Astrocyte (in vitro differentiated cells and primary cell): ENCODE measurements at regions not wholly inside any gene's neighbourhood (a gene's known extent, or its start where the extent isn't known, plus 50 kb on each side); places are given as distances from the start of the nearest gene placed in this dataset.

Source experiments
- DNase-seq: peaks from one replicate; pipeline ENCODE4 v3.0.0-alpha.2; 2010; ENCODE audit warnings: low read depth
- FAIRE-seq: peaks from 2 replicates; lab custom pipeline; 2011; peaks lifted over from hg19 to GRCh38; lab: Jason Lieb, UNC
- H2AFZ ChIP-seq: 2 replicates; pipeline ENCODE4 v1.6.0; 2012; ENCODE audit warnings: low read depth, low read length, inconsistent platforms
- H3K27ac ChIP-seq: 2 replicates; pipeline ENCODE4 v1.5.1; 2011; ENCODE audit warnings: low read depth, low read length, inconsistent platforms
- H3K27me3 ChIP-seq: 2 replicates; pipeline ENCODE4 v1.6.0; 2011; ENCODE audit warnings: low read length, inconsistent platforms; ENCODE audit not compliant: insufficient read depth
- H3K36me3 ChIP-seq: 2 replicates; pipeline ENCODE4 v1.5.1; 2011; ENCODE audit warnings: low read length, inconsistent platforms; ENCODE audit not compliant: insufficient read depth
- H3K4me1 ChIP-seq: 2 replicates; pipeline ENCODE4 v1.5.1; 2011; ENCODE audit warnings: low read length, inconsistent platforms; ENCODE audit not compliant: insufficient read depth
- H3K4me2 ChIP-seq: 2 replicates; pipeline ENCODE4 v1.6.0; 2012; ENCODE audit warnings: low read length, inconsistent platforms
- H3K4me3 ChIP-seq: 2 replicates; pipeline ENCODE4 v1.5.1; 2011; ENCODE audit warnings: low read depth, mild to moderate bottlenecking, low read length, inconsistent platforms; ENCODE audit not compliant: insufficient read depth
- H3K79me2 ChIP-seq: 2 replicates; pipeline ENCODE4 v1.6.0; 2012; ENCODE audit warnings: mild to moderate bottlenecking, low read length, inconsistent platforms; ENCODE audit not compliant: insufficient read depth
- H3K9ac ChIP-seq: 2 replicates; pipeline ENCODE4 v1.6.0; 2012; ENCODE audit warnings: mild to moderate bottlenecking, low read length, inconsistent platforms
- H3K9me3 ChIP-seq: 2 replicates; pipeline ENCODE4 v1.5.1; 2012; ENCODE audit warnings: low read depth, mild to moderate bottlenecking, low read length, inconsistent platforms; ENCODE audit not compliant: insufficient read depth
- H4K20me1 ChIP-seq: 2 replicates; pipeline ENCODE4 v1.6.0; 2012; ENCODE audit warnings: low read length, inconsistent platforms; ENCODE audit not compliant: insufficient read depth
- H3K27ac Mint-ChIP-seq: one replicate; pipeline ENCODE4 v1.8.0; 2021; ENCODE audit warnings: mild to moderate bottlenecking, mixed read lengths; ENCODE audit not compliant: unreplicated experiment
- H3K27me3 Mint-ChIP-seq: one replicate; pipeline ENCODE4 v1.8.0; 2021; ENCODE audit warnings: low read depth, mixed read lengths; ENCODE audit not compliant: unreplicated experiment
- H3K36me3 Mint-ChIP-seq: one replicate; pipeline ENCODE4 v1.8.0; 2021; ENCODE audit warnings: low read depth, mixed read lengths; ENCODE audit not compliant: unreplicated experiment
- H3K4me1 Mint-ChIP-seq: one replicate; pipeline ENCODE4 v1.8.0; 2021; ENCODE audit warnings: low read depth, mixed read lengths; ENCODE audit not compliant: unreplicated experiment
- H3K4me3 Mint-ChIP-seq: one replicate; pipeline ENCODE4 v1.8.0; 2021; ENCODE audit warnings: mild to moderate bottlenecking, moderate library complexity, mixed read lengths; ENCODE audit not compliant: unreplicated experiment
- H3K9me3 Mint-ChIP-seq: one replicate; pipeline ENCODE4 v1.8.0; 2021; ENCODE audit warnings: mild to moderate bottlenecking, mixed read lengths; ENCODE audit not compliant: unreplicated experiment
- EZH2 ChIP-seq: IDR thresholded peaks from 2 replicates; pipeline ENCODE4 v1.6.1; 2012; ENCODE audit warnings: mild to moderate bottlenecking, low read length, inconsistent platforms; ENCODE audit not compliant: insufficient read depth
- TF ChIP-seq, protein P1 (sequence below): IDR thresholded peaks from 2 replicates; pipeline ENCODE4 v1.5.1; 2011; ENCODE audit warnings: low read depth, mild to moderate bottlenecking, inconsistent platforms, low read length, moderate library complexity; ENCODE audit not compliant: insufficient read depth

DNA sequence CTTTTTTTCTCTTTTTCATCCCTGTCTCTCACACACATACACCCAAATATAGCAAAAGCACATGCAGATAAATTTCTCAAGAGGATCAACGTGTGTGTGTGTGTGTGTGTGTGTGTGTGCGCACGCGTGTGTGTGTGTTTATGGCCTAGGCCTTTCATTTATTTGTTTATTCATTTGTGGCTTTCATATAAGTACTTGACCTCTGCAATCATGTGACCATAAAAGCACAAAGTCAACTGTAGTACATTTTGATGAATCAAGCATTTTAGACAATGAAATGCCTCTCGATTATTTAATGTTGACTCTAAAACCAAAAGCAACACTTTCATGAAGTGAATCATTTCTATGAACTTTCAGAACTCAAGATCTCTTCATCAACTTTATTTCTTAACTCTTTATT lies 194.1 kb upstream of the ADGRL2 start:
- Histone ChIP-seq H3K4me3 (no peak overlapping the region), H3K27me3 (no peaks in the 10 kb centered on the region), H3K79me2 (no peaks in the 10 kb centered on the region), H3K9me3 (no peaks in the 10 kb centered on the region), H3K4me2 (no peak overlapping the region), H3K27ac (no peak overlapping the region), H3K4me1 (no peaks in the 10 kb centered on the region), H2AFZ (no peak overlapping the region), H4K20me1 (no peaks in the 10 kb centered on the region), H3K9ac (no peak overlapping the region), H3K36me3 (no peaks in the 10 kb centered on the region)
- H3K27ac Mint-ChIP-seq, result no peak overlapping the region
- H3K4me1 Mint-ChIP-seq, result no peaks in the 10 kb centered on the region
- no peaks in the 10 kb centered on the region for H3K36me3 Mint-ChIP-seq
- no peak for TF ChIP-seq EZH2
- TF ChIP-seq, protein P1, sequence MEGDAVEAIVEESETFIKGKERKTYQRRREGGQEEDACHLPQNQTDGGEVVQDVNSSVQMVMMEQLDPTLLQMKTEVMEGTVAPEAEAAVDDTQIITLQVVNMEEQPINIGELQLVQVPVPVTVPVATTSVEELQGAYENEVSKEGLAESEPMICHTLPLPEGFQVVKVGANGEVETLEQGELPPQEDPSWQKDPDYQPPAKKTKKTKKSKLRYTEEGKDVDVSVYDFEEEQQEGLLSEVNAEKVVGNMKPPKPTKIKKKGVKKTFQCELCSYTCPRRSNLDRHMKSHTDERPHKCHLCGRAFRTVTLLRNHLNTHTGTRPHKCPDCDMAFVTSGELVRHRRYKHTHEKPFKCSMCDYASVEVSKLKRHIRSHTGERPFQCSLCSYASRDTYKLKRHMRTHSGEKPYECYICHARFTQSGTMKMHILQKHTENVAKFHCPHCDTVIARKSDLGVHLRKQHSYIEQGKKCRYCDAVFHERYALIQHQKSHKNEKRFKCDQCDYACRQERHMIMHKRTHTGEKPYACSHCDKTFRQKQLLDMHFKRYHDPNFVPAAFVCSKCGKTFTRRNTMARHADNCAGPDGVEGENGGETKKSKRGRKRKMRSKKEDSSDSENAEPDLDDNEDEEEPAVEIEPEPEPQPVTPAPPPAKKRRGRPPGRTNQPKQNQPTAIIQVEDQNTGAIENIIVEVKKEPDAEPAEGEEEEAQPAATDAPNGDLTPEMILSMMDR, result no peak
- no peak for DNase-seq
- H3K27me3 Mint-ChIP-seq, result peaks cover 3% of the 10 kb centered on the region
- H3K9me3 Mint-ChIP-seq, result no peaks in the 10 kb centered on the region
- no peak overlapping the region for H3K4me3 Mint-ChIP-seq
- FAIRE-seq, result no peak

DNA sequence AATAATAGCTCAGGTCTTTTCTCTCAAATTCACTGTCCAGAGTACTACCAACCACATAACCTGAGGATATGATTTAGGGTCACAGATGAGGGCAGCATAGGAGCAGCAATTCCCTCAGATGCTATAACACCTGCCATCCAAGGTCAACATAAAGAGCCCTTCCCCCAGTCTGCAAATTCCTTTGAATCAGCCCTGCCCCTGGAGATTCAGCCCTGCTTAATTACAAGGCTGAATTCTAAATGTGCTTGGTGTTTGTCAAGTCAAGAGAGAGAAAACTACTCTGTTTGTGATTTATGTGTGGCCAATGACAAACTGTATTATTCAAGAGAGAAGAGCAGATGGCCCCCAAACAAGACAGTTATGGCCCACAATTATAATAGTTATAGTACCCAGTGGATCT lies 195.7 kb upstream of the ADGRL2 start:
- no peak for FAIRE-seq
- H3K4me1 Mint-ChIP-seq, result no peaks in the 10 kb centered on the region
- Histone ChIP-seq H3K4me3 (no peak overlapping the region), H4K20me1 (no peaks in the 10 kb centered on the region), H3K36me3 (no peaks in the 10 kb centered on the region), H3K4me1 (no peaks in the 10 kb centered on the region), H2AFZ (no peak overlapping the region), H3K4me2 (no peak overlapping the region), H3K9me3 (no peaks in the 10 kb centered on the region), H3K27ac (no peak overlapping the region), H3K79me2 (no peaks in the 10 kb centered on the region), H3K9ac (no peak overlapping the region), H3K27me3 (no peaks in the 10 kb centered on the region)
- no peaks in the 10 kb centered on the region for H3K36me3 Mint-ChIP-seq
- no peak for DNase-seq
- peaks cover 4% of the 10 kb centered on the region for H3K27me3 Mint-ChIP-seq
- H3K9me3 Mint-ChIP-seq, result no peaks in the 10 kb centered on the region
- no peak overlapping the region for H3K4me3 Mint-ChIP-seq
- TF ChIP-seq, protein P1, result no peak
- no peak for TF ChIP-seq EZH2
- H3K27ac Mint-ChIP-seq, result no peak overlapping the region

DNA sequence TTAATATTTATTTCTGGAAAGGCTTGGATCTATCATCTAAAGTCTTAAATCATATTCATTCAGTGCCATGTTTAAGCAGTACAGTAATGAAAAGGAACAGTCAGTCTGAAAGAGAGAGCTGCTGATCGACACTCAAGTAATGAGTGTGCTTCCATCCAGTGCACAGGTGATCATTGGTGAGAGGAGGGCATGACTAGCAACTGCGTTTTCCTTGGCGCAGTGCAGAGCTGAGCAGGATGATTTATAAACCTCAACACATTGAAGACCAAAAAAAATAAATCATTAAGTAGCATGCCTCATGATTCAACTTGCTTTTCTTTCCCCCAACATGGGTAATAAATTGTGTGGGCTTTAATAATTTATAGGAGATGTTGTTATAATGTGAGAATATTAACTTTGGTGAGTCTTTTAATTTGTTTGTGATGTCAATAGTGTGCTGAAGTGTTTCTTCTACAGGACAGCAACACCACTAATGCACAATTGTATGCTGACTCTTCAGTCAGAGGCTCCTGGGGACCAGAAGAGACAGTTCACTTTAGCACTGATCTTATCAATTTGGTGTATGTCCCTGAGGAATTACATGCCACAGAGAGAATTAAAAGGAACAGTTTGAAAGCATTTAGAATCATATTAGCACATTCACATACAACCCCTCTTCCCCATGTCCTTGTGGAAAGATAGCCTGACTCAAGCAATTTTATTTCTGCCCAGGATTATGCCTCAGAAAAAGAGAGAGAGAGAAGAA lies 199.7 kb upstream of the ADGRL2 start:
- Mint-ChIP-seq H3K27ac (no peak overlapping the region), H3K4me3 (no peak overlapping the region), H3K27me3 (peaks cover 2% of the 10 kb centered on the region), H3K9me3 (no peaks in the 10 kb centered on the region), H3K4me1 (no peaks in the 10 kb centered on the region), H3K36me3 (no peaks in the 10 kb centered on the region)
- Histone ChIP-seq H4K20me1 (no peaks in the 10 kb centered on the region), H3K4me2 (no peak overlapping the region), H3K4me3 (no peak overlapping the region), H3K36me3 (no peaks in the 10 kb centered on the region), H3K27me3 (no peaks in the 10 kb centered on the region), H3K79me2 (no peaks in the 10 kb centered on the region), H3K27ac (no peak overlapping the region), H3K9me3 (no peaks in the 10 kb centered on the region), H3K9ac (no peak overlapping the region), H3K4me1 (no peaks in the 10 kb centered on the region), H2AFZ (no peak overlapping the region)
- TF ChIP-seq, protein P1, result no peak
- TF ChIP-seq EZH2, result no peak
- DNase-seq, result no peak
- no peak for FAIRE-seq
